ENCODE measurements at regions not wholly inside any gene's neighbourhood (a gene's known extent, or its start where the extent isn't known, plus 50 kb on each side); places are given as distances from the start of the nearest gene placed in this dataset.

GRCh38 chr14:26132061-26132645, 465.7 kb downstream of the NOVA1 start:
- DNase-seq (ENCODE audit: low read depth), result no peak

GRCh38 chr14:26130690-26131089, 467.1 kb downstream of the NOVA1 start:
- DNase-seq (ENCODE audit: low read depth), result no peak

GRCh38 chr14:26128931-26129671, 468.7 kb downstream of the NOVA1 start:
- DNase-seq (ENCODE audit: low read depth), result no peak

- no peak for DNase-seq (ENCODE audit: low read depth)
Measured at GRCh38 chr14:26124896-26125438, 472.9 kb downstream of the NOVA1 start.

GRCh38 chr14:26123459-26123858, 474.4 kb downstream of the NOVA1 start:
- DNase-seq (ENCODE audit: low read depth), result no peak

GRCh38 chr14:26121181-26121580, 476.7 kb downstream of the NOVA1 start:
- no peak for DNase-seq (ENCODE audit: low read depth)

GRCh38 chr14:26113911-26114640, 483.8 kb downstream of the NOVA1 start:
- no peak for DNase-seq (ENCODE audit: low read depth)

- DNase-seq (ENCODE audit: low read depth), result no peak
Measured at GRCh38 chr14:26104717-26105116, 493.1 kb downstream of the NOVA1 start.

GRCh38 chr14:26097852-26098251, 500.0 kb downstream of the NOVA1 start:
- DNase-seq (ENCODE audit: low read depth), result no peak

- no peak for DNase-seq (ENCODE audit: low read depth)
Measured at GRCh38 chr14:26088275-26088674, 509.6 kb downstream of the NOVA1 start.

- no peak for DNase-seq (ENCODE audit: low read depth)
Measured at GRCh38 chr14:26081043-26081442, 516.8 kb downstream of the NOVA1 start.

GRCh38 chr14:26078561-26078960, 519.3 kb downstream of the NOVA1 start:
- no peak for DNase-seq (ENCODE audit: low read depth)

- DNase-seq (ENCODE audit: low read depth), result no peak
Measured at GRCh38 chr14:26074892-26075291, 522.9 kb downstream of the NOVA1 start.

GRCh38 chr14:26070443-26070842, 527.4 kb downstream of the NOVA1 start:
- DNase-seq (ENCODE audit: low read depth), result no peak

- DNase-seq (ENCODE audit: low read depth), result no peak
Measured at GRCh38 chr14:26067786-26068459, 529.9 kb downstream of the NOVA1 start.

- no peak for DNase-seq (ENCODE audit: low read depth)
Measured at GRCh38 chr14:26067341-26067740, 530.5 kb downstream of the NOVA1 start.

- DNase-seq (ENCODE audit: low read depth), result no peak
Measured at GRCh38 chr14:26056036-26056616, 541.7 kb downstream of the NOVA1 start.

- no peak for DNase-seq (ENCODE audit: low read depth)
Measured at GRCh38 chr14:26032348-26032747, 565.5 kb downstream of the NOVA1 start.

GRCh38 chr14:26026384-26026783, 571.4 kb downstream of the NOVA1 start:
- DNase-seq (ENCODE audit: low read depth), result no peak

- no peak for DNase-seq (ENCODE audit: low read depth)
Measured at GRCh38 chr14:26023967-26024366, 573.9 kb downstream of the NOVA1 start.

GRCh38 chr14:26021759-26022158, 576.1 kb downstream of the NOVA1 start:
- DNase-seq (ENCODE audit: low read depth), result no peak
